Sigmoid colon (tissue), 4 donors: ENCODE measurements at regions not wholly inside any gene's neighbourhood (a gene's known extent, or its start where the extent isn't known, plus 50 kb on each side); places are given as distances from the start of the nearest gene placed in this dataset.

Experiments
- POLR2A ChIP-seq, 2 donors: fragments of 450-650 bp; IDR thresholded peaks; one replicate each; pipeline ENCODE4 v1.6.1; 2016; ENCODE audit warnings: antibody characterized with exemption in 2 of 2, mild to moderate bottlenecking in 2 of 2, moderate library complexity in 2 of 2
- POLR2AphosphoS5 ChIP-seq, 4 donors: sonication (generic); formaldehyde crosslinking; IDR thresholded peaks; one replicate each; pipeline ENCODE4 v1.6.1; 2017; ENCODE audit warnings: antibody characterized with exemption in 4 of 4

GRCh38 chr20:51978070-51978501, 175.8 kb upstream of the SALL4 start:
- no peak for TF ChIP-seq POLR2A (IDR thresholded peaks at IDR 0.05)
- TF ChIP-seq POLR2AphosphoS5 (IDR thresholded peaks at IDR 0.05), result no peak
